ENCODE measurements at regions not wholly inside any gene's neighbourhood (a gene's known extent, or its start where the extent isn't known, plus 50 kb on each side); places are given as distances from the start of the nearest gene placed in this dataset.

- TF ChIP-seq POLR2AphosphoS5 (IDR thresholded peaks at IDR 0.05; ENCODE audit: low read depth, low read length) (no peak), REST (IDR thresholded peaks at IDR 0.05; ENCODE audit: insufficient read depth in 1 of 2, low read depth in 2 of 2, low read length in 2 of 2) (no peak)
These were observed 634.1 kb upstream of the RBFOX1 start for GRCh38 chr16:6698548-6698947.
